ENCODE measurements at regions not wholly inside any gene's neighbourhood (a gene's known extent, or its start where the extent isn't known, plus 50 kb on each side); places are given as distances from the start of the nearest gene placed in this dataset.

- Histone ChIP-seq H3K27me3 (ENCODE audit: control insufficient read depth, insufficient read depth, low read length) (no peaks in the 10 kb centered on the region), H3K4me3 (ENCODE audit: low read depth, low read length) (no peak overlapping the region), H3K36me3 (ENCODE audit: control insufficient read depth, insufficient read depth, low read length) (no peaks in the 10 kb centered on the region), H3K9me3 (ENCODE audit: control insufficient read depth, insufficient read depth, low read length) (peaks cover 2% of the 10 kb centered on the region), H3K27ac (ENCODE audit: low read depth, low read length) (no peak overlapping the region), H3K4me1 (ENCODE audit: control insufficient read depth, insufficient read depth, low read length) (no peaks in the 10 kb centered on the region)
- WGBS (ENCODE audit: insufficient coverage), result 0% methylated on average over 1 of the region's 9 CpGs
- peak in 5 of 6 donors; percentile 12 to 86 (median 26) for DNase-seq (ENCODE audit: low read depth in 4 of 6, low spot score in 6 of 6)
These were observed 783.2 kb upstream of the NEGR1 start for GRCh38 chr1:73065339-73066041.

- H3K4me1 ChIP-seq (ENCODE audit: control insufficient read depth, insufficient read depth, low read length), result no peaks in the 10 kb centered on the region
- WGBS (ENCODE audit: insufficient coverage), result no CpG with 5 or more reads among the region's 1 CpG
- no peak for DNase-seq (ENCODE audit: low read depth in 4 of 6, low spot score in 6 of 6)
- no peak overlapping the region for H3K27ac ChIP-seq (ENCODE audit: low read depth, low read length)
- H3K4me3 ChIP-seq (ENCODE audit: low read depth, low read length), result no peak overlapping the region
- no peaks in the 10 kb centered on the region for H3K36me3 ChIP-seq (ENCODE audit: control insufficient read depth, insufficient read depth, low read length)
- peaks cover 2% of the 10 kb centered on the region for H3K9me3 ChIP-seq (ENCODE audit: control insufficient read depth, insufficient read depth, low read length)
- H3K27me3 ChIP-seq (ENCODE audit: control insufficient read depth, insufficient read depth, low read length), result no peaks in the 10 kb centered on the region
These were observed 774.5 kb upstream of the NEGR1 start for GRCh38 chr1:73056826-73057225.

- Histone ChIP-seq H3K27me3 (ENCODE audit: control insufficient read depth, insufficient read depth, low read length) (no peaks in the 10 kb centered on the region), H3K9me3 (ENCODE audit: control insufficient read depth, insufficient read depth, low read length) (no peaks in the 10 kb centered on the region), H3K4me3 (ENCODE audit: low read depth, low read length) (no peak overlapping the region), H3K27ac (ENCODE audit: low read depth, low read length) (no peak overlapping the region), H3K36me3 (ENCODE audit: control insufficient read depth, insufficient read depth, low read length) (no peaks in the 10 kb centered on the region), H3K4me1 (ENCODE audit: control insufficient read depth, insufficient read depth, low read length) (no peaks in the 10 kb centered on the region)
- WGBS (ENCODE audit: insufficient coverage), result 68% methylated on average over 3 of the region's 4 CpGs
- peak in 2 of 6 donors; percentile 16 to 50 for DNase-seq (ENCODE audit: low read depth in 4 of 6, low spot score in 6 of 6)
These were observed 762.1 kb upstream of the NEGR1 start for GRCh38 chr1:73044241-73045036.

GRCh38 chr1:73042403-73042802 lies 760.1 kb upstream of the NEGR1 start:
- no peak overlapping the region for H3K27ac ChIP-seq (ENCODE audit: low read depth, low read length)
- WGBS (ENCODE audit: insufficient coverage), result no CpG with 5 or more reads among the region's 1 CpG
- H3K27me3 ChIP-seq (ENCODE audit: control insufficient read depth, insufficient read depth, low read length), result no peaks in the 10 kb centered on the region
- H3K9me3 ChIP-seq (ENCODE audit: control insufficient read depth, insufficient read depth, low read length), result no peaks in the 10 kb centered on the region
- DNase-seq (ENCODE audit: low read depth in 4 of 6, low spot score in 6 of 6), result no peak
- H3K4me1 ChIP-seq (ENCODE audit: control insufficient read depth, insufficient read depth, low read length), result no peaks in the 10 kb centered on the region
- no peak overlapping the region for H3K4me3 ChIP-seq (ENCODE audit: low read depth, low read length)
- no peaks in the 10 kb centered on the region for H3K36me3 ChIP-seq (ENCODE audit: control insufficient read depth, insufficient read depth, low read length)

GRCh38 chr1:73040811-73041210 lies 758.5 kb upstream of the NEGR1 start:
- no peak for DNase-seq (ENCODE audit: low read depth in 4 of 6, low spot score in 6 of 6)
- WGBS (ENCODE audit: insufficient coverage), result no CpG with 5 or more reads among the region's 1 CpG
- Histone ChIP-seq H3K4me3 (ENCODE audit: low read depth, low read length) (no peak overlapping the region), H3K27ac (ENCODE audit: low read depth, low read length) (no peak overlapping the region), H3K4me1 (ENCODE audit: control insufficient read depth, insufficient read depth, low read length) (no peaks in the 10 kb centered on the region), H3K9me3 (ENCODE audit: control insufficient read depth, insufficient read depth, low read length) (no peaks in the 10 kb centered on the region), H3K27me3 (ENCODE audit: control insufficient read depth, insufficient read depth, low read length) (no peaks in the 10 kb centered on the region), H3K36me3 (ENCODE audit: control insufficient read depth, insufficient read depth, low read length) (no peaks in the 10 kb centered on the region)

GRCh38 chr1:73034271-73034670 lies 751.9 kb upstream of the NEGR1 start:
- Histone ChIP-seq H3K27ac (ENCODE audit: low read depth, low read length) (no peak overlapping the region), H3K36me3 (ENCODE audit: control insufficient read depth, insufficient read depth, low read length) (no peaks in the 10 kb centered on the region), H3K27me3 (ENCODE audit: control insufficient read depth, insufficient read depth, low read length) (no peaks in the 10 kb centered on the region), H3K4me3 (ENCODE audit: low read depth, low read length) (no peak overlapping the region), H3K4me1 (ENCODE audit: control insufficient read depth, insufficient read depth, low read length) (no peaks in the 10 kb centered on the region), H3K9me3 (ENCODE audit: control insufficient read depth, insufficient read depth, low read length) (no peaks in the 10 kb centered on the region)
- WGBS (ENCODE audit: insufficient coverage), result no CpG with 5 or more reads among the region's 4 CpGs
- DNase-seq (ENCODE audit: low read depth in 4 of 6, low spot score in 6 of 6), result peak in 1 of 6 donors; percentile 64

GRCh38 chr1:73033640-73034039 lies 751.3 kb upstream of the NEGR1 start:
- Histone ChIP-seq H3K4me3 (ENCODE audit: low read depth, low read length) (no peak overlapping the region), H3K36me3 (ENCODE audit: control insufficient read depth, insufficient read depth, low read length) (no peaks in the 10 kb centered on the region), H3K27ac (ENCODE audit: low read depth, low read length) (no peak overlapping the region), H3K9me3 (ENCODE audit: control insufficient read depth, insufficient read depth, low read length) (no peaks in the 10 kb centered on the region), H3K4me1 (ENCODE audit: control insufficient read depth, insufficient read depth, low read length) (no peaks in the 10 kb centered on the region), H3K27me3 (ENCODE audit: control insufficient read depth, insufficient read depth, low read length) (no peaks in the 10 kb centered on the region)
- peak in 2 of 6 donors; percentile 24 to 76 for DNase-seq (ENCODE audit: low read depth in 4 of 6, low spot score in 6 of 6)
- 53% methylated on average over 2 of the region's 3 CpGs for WGBS (ENCODE audit: insufficient coverage)

- no CpG with 5 or more reads among the region's 2 CpGs for WGBS (ENCODE audit: insufficient coverage)
These were observed 747.2 kb upstream of the NEGR1 start for GRCh38 chr1:73029571-73029970.

GRCh38 chr1:73026114-73026513 lies 743.8 kb upstream of the NEGR1 start:
- no CpG with 5 or more reads among the region's 4 CpGs for WGBS (ENCODE audit: insufficient coverage)
- H3K4me1 ChIP-seq (ENCODE audit: control insufficient read depth, insufficient read depth, low read length), result no peaks in the 10 kb centered on the region
- DNase-seq (ENCODE audit: low read depth in 4 of 6, low spot score in 6 of 6), result no peak

More at GRCh38 chr1:73029571-73029970, 747.2 kb upstream of the NEGR1 start:
- Histone ChIP-seq H3K27me3 (ENCODE audit: control insufficient read depth, insufficient read depth, low read length) (no peaks in the 10 kb centered on the region), H3K4me1 (ENCODE audit: control insufficient read depth, insufficient read depth, low read length) (no peaks in the 10 kb centered on the region), H3K36me3 (ENCODE audit: control insufficient read depth, insufficient read depth, low read length) (no peaks in the 10 kb centered on the region), H3K27ac (ENCODE audit: low read depth, low read length) (no peak overlapping the region), H3K9me3 (ENCODE audit: control insufficient read depth, insufficient read depth, low read length) (no peaks in the 10 kb centered on the region), H3K4me3 (ENCODE audit: low read depth, low read length) (no peak overlapping the region)
- no peak for DNase-seq (ENCODE audit: low read depth in 4 of 6, low spot score in 6 of 6)

GRCh38 chr1:73009938-73010337 lies 727.6 kb upstream of the NEGR1 start:
- Histone ChIP-seq H3K4me3 (ENCODE audit: low read depth, low read length) (no peak overlapping the region), H3K4me1 (ENCODE audit: control insufficient read depth, insufficient read depth, low read length) (no peaks in the 10 kb centered on the region), H3K36me3 (ENCODE audit: control insufficient read depth, insufficient read depth, low read length) (no peaks in the 10 kb centered on the region), H3K27ac (ENCODE audit: low read depth, low read length) (no peak overlapping the region), H3K9me3 (ENCODE audit: control insufficient read depth, insufficient read depth, low read length) (no peaks in the 10 kb centered on the region), H3K27me3 (ENCODE audit: control insufficient read depth, insufficient read depth, low read length) (no peaks in the 10 kb centered on the region)
- DNase-seq (ENCODE audit: low read depth in 4 of 6, low spot score in 6 of 6), result peak in 2 of 6 donors; percentile 11 to 42
- WGBS (ENCODE audit: insufficient coverage), result no CpG with 5 or more reads among the region's 1 CpG

More at GRCh38 chr1:73026114-73026513, 743.8 kb upstream of the NEGR1 start:
- no peaks in the 10 kb centered on the region for H3K36me3 ChIP-seq (ENCODE audit: control insufficient read depth, insufficient read depth, low read length)
- H3K27me3 ChIP-seq (ENCODE audit: control insufficient read depth, insufficient read depth, low read length), result no peaks in the 10 kb centered on the region
- H3K4me3 ChIP-seq (ENCODE audit: low read depth, low read length), result no peak overlapping the region
- no peak overlapping the region for H3K27ac ChIP-seq (ENCODE audit: low read depth, low read length)
- no peaks in the 10 kb centered on the region for H3K9me3 ChIP-seq (ENCODE audit: control insufficient read depth, insufficient read depth, low read length)
